ENCODE measurements at regions not wholly inside any gene's neighbourhood (a gene's known extent, or its start where the extent isn't known, plus 50 kb on each side); places are given as distances from the start of the nearest gene placed in this dataset.

DNA sequence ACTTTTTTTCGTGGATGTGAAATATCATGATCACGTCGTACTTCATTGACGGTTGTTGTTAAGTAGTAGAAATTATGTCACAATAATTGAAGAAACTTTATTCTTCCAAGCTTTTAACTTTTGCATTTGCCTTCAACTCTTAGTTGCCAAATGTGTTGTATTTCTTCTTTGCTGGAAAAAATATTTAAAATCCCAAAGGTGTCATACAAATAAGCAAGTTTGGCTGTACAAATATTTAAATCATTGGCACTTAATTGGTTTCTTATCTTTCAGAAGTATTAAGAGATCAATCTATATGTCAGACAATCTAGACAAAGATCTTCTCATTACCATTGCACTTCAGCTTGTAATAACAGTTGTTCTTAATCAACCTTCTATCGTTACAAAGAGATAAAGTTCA, 204.0 kb upstream of the HDAC4 start:
- POLR2A ChIA-PET = no interaction called here

DNA sequence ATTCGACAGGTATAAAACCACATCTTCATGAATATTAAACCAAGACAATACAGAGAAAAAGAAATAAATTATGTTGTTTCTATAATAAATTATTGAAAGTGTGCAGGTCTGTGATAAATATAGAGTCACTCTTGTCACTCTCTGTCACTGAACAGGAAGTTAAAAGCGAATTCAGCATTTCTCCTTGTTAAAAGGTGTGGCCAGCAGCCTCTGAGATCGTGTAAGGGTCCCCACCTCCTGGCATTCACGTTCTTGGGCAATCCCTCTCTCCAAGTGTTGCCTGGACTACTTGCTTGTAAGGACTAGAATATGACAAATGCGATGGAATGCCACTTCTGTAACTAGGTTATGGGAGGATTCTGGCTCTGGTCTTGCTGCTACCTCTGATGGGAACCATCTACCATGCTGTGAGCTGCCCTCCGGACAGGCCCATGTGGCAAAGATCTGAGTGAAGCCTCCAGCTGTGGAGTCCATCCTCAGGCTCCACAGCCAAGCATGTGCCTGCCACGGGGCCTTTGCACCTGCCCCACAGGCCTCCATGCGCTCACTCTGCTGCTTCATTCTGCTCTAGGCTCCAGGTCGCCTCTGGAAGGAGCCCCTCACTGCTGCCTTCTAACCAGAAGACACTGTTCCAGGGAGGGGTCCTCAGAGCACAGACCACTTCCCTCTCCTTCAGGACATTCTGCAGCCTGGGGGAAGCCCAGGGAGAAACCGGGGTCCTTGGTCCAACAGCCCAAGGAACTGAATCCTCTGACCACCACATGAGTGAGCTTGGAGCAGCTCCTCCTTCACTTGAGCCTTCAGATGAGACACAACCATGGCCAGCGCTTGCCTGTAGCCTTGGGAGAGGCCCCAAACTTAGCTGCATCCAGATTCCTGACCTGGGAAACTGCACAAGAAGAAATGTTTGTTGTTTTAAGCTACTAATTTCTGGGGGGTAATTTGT, 202.9 kb upstream of the HDAC4 start:
- H3K4me3 ChIP-seq (ENCODE audit: low read length) = no peak overlapping the region
- ATAC-seq (no peak), DNase-seq (peak in 1 of 9 donors; percentile 13)
- POLR2A ChIA-PET = no interaction called here
- peaks cover 0 to 5% (median 0%) of the 10 kb centered on the region in 5 donors for H3K36me3 Mint-ChIP-seq
- intact Hi-C loops (cut with micrococcal nuclease) = no loop called here
- peaks cover 13 to 28% (median 16%) of the 10 kb centered on the region in 5 donors for H3K27me3 Mint-ChIP-seq
- CTCF ChIA-PET = no interaction called here
- no peak overlapping the region for H3K27ac Mint-ChIP-seq
- no peaks in the 10 kb centered on the region for H3K27me3 ChIP-seq (ENCODE audit: control insufficient read depth in 2 of 2, insufficient read depth in 2 of 2, low read length in 2 of 2)
- H3K4me1 Mint-ChIP-seq = peaks cover 0 to 30% (median 6%) of the 10 kb centered on the region in 7 donors
- no peaks in the 10 kb centered on the region for H3K36me3 ChIP-seq (ENCODE audit: control insufficient read depth in 2 of 3, insufficient read depth in 3 of 3, low read length in 3 of 3)
- no peaks in the 10 kb centered on the region for H3K9me3 ChIP-seq (ENCODE audit: control insufficient read depth in 2 of 3, low read length in 3 of 3)
- H3K4me1 ChIP-seq (ENCODE audit: control insufficient read depth in 2 of 2, insufficient read depth in 2 of 2, low read length in 2 of 2) = peaks cover 4 to 21% of the 10 kb centered on the region in 2 donors
- H3K4me3 Mint-ChIP-seq = no peak overlapping the region
- H3K9me3 Mint-ChIP-seq = peaks cover 0 to 3% (median 0%) of the 10 kb centered on the region in 11 donors
- H3K27ac ChIP-seq (ENCODE audit: low read depth, low read length) = no peak overlapping the region

More for the DNA sequence above, 204.0 kb upstream of the HDAC4 start:
- DNase-seq (no peak), ATAC-seq (no peak)
- no peak overlapping the region for H3K27ac Mint-ChIP-seq
- Histone ChIP-seq H3K4me3 (ENCODE audit: low read length) (no peak overlapping the region), H3K9me3 (ENCODE audit: control insufficient read depth in 2 of 3, low read length in 3 of 3) (no peaks in the 10 kb centered on the region), H3K36me3 (ENCODE audit: control insufficient read depth in 2 of 3, insufficient read depth in 3 of 3, low read length in 3 of 3) (no peaks in the 10 kb centered on the region), H3K4me1 (ENCODE audit: control insufficient read depth in 2 of 2, insufficient read depth in 2 of 2, low read length in 2 of 2) (peaks cover 4 to 21% of the 10 kb centered on the region in 2 donors), H3K27me3 (ENCODE audit: control insufficient read depth in 2 of 2, insufficient read depth in 2 of 2, low read length in 2 of 2) (no peaks in the 10 kb centered on the region), H3K27ac (ENCODE audit: low read depth, low read length) (no peak overlapping the region)
- H3K9me3 Mint-ChIP-seq = peaks cover 0 to 3% (median 0%) of the 10 kb centered on the region in 11 donors
- H3K36me3 Mint-ChIP-seq = peaks cover 0 to 5% (median 0%) of the 10 kb centered on the region in 5 donors
- H3K27me3 Mint-ChIP-seq = peaks cover 13 to 28% (median 16%) of the 10 kb centered on the region in 5 donors
- CTCF ChIA-PET = no interaction called here
- no peak overlapping the region for H3K4me3 Mint-ChIP-seq
- intact Hi-C loops (cut with micrococcal nuclease) = no loop called here
- peaks cover 0 to 34% (median 6%) of the 10 kb centered on the region in 7 donors for H3K4me1 Mint-ChIP-seq

DNA sequence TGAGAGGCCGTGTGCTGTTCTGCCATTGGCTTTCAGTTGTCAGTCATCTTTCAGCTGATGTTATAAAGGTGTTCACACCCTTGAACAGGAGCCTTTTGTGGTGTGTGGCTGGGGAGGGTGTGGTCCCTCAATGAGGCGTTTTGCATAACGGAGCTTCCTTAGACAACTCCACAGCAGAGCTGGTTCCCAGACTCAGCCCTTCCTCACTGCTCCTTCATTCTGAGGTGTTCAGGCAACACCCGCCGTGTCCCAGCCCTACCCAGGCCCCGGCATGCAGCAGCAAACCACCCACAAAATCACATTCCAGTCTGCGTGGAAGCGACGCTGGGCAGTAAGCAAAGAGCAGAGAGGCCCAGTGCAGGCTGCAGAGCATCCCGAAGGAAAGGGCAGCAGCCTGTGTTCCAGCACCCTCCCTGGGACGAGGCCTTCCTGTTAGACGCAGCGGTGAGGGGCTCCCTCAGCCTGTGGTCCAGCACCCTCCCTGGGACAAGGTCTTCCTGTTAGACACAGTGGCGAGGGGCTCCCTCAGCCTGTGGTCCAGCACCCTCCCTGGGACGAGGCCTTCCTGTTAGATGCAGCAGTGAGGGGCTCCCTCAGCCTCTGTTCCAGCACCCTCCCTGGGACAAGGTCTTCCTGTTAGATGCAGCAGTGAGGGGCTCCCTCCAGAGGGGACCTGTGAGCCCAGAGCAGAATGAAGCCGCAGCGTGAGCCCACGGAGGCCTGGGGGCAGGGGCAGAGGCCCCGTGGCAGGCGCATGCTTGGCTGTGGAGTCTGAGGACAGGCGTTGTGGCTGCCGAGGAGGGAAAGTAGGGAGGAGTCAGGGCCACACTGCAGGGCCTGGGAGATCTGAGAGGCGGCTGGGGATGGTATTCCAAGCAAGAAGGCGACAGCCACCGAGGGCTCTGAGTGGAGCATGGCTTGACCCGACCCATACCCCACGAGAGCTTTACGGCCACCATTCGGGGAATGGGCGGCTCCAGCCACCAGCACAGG, 201.8 kb upstream of the HDAC4 start:
- ATAC-seq = peak; percentile 66
- Mint-ChIP-seq H3K4me1 (peaks cover 0 to 27% (median 6%) of the 10 kb centered on the region in 7 donors), H3K4me3 (peak overlapping the region in 2 of 10 donors; percentile 12 to 55), H3K9me3 (peaks cover 0 to 3% (median 0%) of the 10 kb centered on the region in 11 donors), H3K36me3 (peaks cover 0 to 5% (median 0%) of the 10 kb centered on the region in 5 donors), H3K27ac (peak overlapping the region in 2 of 9 donors; percentile 38 to 72), H3K27me3 (peaks cover 11 to 26% (median 16%) of the 10 kb centered on the region in 5 donors)
- intact Hi-C loops (cut with micrococcal nuclease) = no loop called here
- Histone ChIP-seq H3K36me3 (ENCODE audit: control insufficient read depth in 2 of 3, insufficient read depth in 3 of 3, low read length in 3 of 3) (no peaks in the 10 kb centered on the region), H3K9me3 (ENCODE audit: control insufficient read depth in 2 of 3, low read length in 3 of 3) (no peaks in the 10 kb centered on the region), H3K4me1 (ENCODE audit: control insufficient read depth in 2 of 2, insufficient read depth in 2 of 2, low read length in 2 of 2) (peaks cover 4 to 21% of the 10 kb centered on the region in 2 donors), H3K4me3 (ENCODE audit: low read length) (no peak overlapping the region), H3K27me3 (ENCODE audit: control insufficient read depth in 2 of 2, insufficient read depth in 2 of 2, low read length in 2 of 2) (no peaks in the 10 kb centered on the region), H3K27ac (ENCODE audit: low read depth, low read length) (no peak overlapping the region)
- ChIA-PET POLR2A (no interaction called here), CTCF (no interaction called here)
- peak in 1 of 9 donors; percentile 13 for DNase-seq

DNA sequence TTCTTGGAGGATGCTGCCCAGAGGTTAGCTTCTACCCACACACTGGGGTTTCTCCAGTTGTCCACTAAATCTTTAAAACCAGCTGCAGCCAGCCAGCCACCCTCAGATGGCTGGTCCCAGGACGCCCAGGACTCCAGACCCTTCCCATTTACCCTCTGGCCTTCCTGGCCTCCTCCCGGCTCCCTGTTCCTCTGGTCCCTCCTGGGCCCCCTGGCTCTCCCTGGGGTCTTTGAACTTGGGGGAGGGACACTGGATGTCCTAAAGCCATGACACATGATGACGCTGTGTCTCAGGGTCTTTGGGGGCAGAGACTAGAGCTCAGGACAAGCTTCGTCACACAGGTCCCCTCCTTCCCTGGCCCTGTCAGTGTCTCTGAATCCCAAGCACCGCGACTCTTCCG, 201.1 kb upstream of the HDAC4 start:
- CTCF ChIA-PET = no interaction called here
- DNase-seq (no peak), ATAC-seq (no peak)
- H3K27me3 ChIP-seq (ENCODE audit: control insufficient read depth in 2 of 2, insufficient read depth in 2 of 2, low read length in 2 of 2) = no peaks in the 10 kb centered on the region
- H3K27me3 Mint-ChIP-seq = peaks cover 6 to 24% (median 11%) of the 10 kb centered on the region in 5 donors
- peaks cover 0 to 5% (median 0%) of the 10 kb centered on the region in 5 donors for H3K36me3 Mint-ChIP-seq
- no peak overlapping the region for H3K4me3 ChIP-seq (ENCODE audit: low read length)
- no peak overlapping the region for H3K27ac ChIP-seq (ENCODE audit: low read depth, low read length)
- no peaks in the 10 kb centered on the region for H3K36me3 ChIP-seq (ENCODE audit: control insufficient read depth in 2 of 3, insufficient read depth in 3 of 3, low read length in 3 of 3)
- H3K4me3 Mint-ChIP-seq = peak overlapping the region in 1 of 10 donors; percentile 55
- H3K27ac Mint-ChIP-seq = peak overlapping the region in 2 of 9 donors; percentile 38 to 72
- H3K9me3 Mint-ChIP-seq = peaks cover 0 to 3% (median 0%) of the 10 kb centered on the region in 11 donors
- intact Hi-C loops (cut with micrococcal nuclease) = no loop called here
- peaks cover 4 to 21% of the 10 kb centered on the region in 2 donors for H3K4me1 ChIP-seq (ENCODE audit: control insufficient read depth in 2 of 2, insufficient read depth in 2 of 2, low read length in 2 of 2)
- no peaks in the 10 kb centered on the region for H3K9me3 ChIP-seq (ENCODE audit: control insufficient read depth in 2 of 3, low read length in 3 of 3)
- peaks cover 0 to 24% (median 6%) of the 10 kb centered on the region in 7 donors for H3K4me1 Mint-ChIP-seq
- POLR2A ChIA-PET = no interaction called here

DNA sequence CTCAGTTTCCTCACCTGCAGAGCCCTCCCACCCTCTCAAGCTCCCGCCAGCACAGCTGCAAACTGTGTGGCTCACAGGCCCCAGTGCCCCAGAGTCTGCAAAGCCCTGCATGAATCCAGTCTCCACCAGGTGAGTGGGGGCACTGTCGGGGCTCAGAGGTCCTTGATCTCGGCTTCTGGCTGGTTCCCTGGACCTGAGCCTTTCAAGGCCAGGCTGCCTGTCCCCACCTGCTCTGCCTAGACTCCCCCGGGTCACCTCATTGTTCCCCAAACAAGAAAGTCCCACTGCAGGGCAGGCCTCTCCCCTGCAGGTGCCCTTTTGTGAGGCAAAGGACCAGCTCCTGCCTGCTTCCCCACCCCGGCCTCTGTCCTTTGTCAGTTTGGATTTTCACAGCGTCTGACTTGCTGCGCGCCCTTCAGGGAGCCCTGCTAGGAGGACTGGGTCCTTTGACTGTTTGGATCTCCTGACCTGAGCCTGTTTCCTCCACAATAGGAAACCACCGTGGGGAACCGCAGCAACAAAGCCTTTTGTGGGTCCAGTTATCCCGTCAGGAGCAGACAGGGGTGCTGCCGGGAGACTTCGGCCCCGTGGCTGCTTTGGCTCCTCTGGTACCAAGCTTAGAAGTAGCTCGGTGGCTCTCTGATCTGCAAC, 200.5 kb upstream of the HDAC4 start:
- intact Hi-C loops (cut with micrococcal nuclease) = no loop called here
- ChIA-PET CTCF (no interaction called here), POLR2A (no interaction called here)
- no peak overlapping the region for H3K27ac Mint-ChIP-seq
- peaks cover 0 to 21% (median 6%) of the 10 kb centered on the region in 7 donors for H3K4me1 Mint-ChIP-seq
- H3K4me3 Mint-ChIP-seq = no peak overlapping the region
- Histone ChIP-seq H3K36me3 (ENCODE audit: control insufficient read depth in 2 of 3, insufficient read depth in 3 of 3, low read length in 3 of 3) (no peaks in the 10 kb centered on the region), H3K4me3 (ENCODE audit: low read length) (no peak overlapping the region), H3K27ac (ENCODE audit: low read depth, low read length) (no peak overlapping the region), H3K9me3 (ENCODE audit: control insufficient read depth in 2 of 3, low read length in 3 of 3) (no peaks in the 10 kb centered on the region), H3K4me1 (ENCODE audit: control insufficient read depth in 2 of 2, insufficient read depth in 2 of 2, low read length in 2 of 2) (peaks cover 4 to 21% of the 10 kb centered on the region in 2 donors), H3K27me3 (ENCODE audit: control insufficient read depth in 2 of 2, insufficient read depth in 2 of 2, low read length in 2 of 2) (no peaks in the 10 kb centered on the region)
- peaks cover 0 to 3% (median 0%) of the 10 kb centered on the region in 11 donors for H3K9me3 Mint-ChIP-seq
- H3K36me3 Mint-ChIP-seq = peaks cover 0 to 5% (median 0%) of the 10 kb centered on the region in 5 donors
- ATAC-seq (no peak), DNase-seq (peak in 1 of 9 donors; percentile 13)
- peaks cover 3 to 21% (median 8%) of the 10 kb centered on the region in 5 donors for H3K27me3 Mint-ChIP-seq

DNA sequence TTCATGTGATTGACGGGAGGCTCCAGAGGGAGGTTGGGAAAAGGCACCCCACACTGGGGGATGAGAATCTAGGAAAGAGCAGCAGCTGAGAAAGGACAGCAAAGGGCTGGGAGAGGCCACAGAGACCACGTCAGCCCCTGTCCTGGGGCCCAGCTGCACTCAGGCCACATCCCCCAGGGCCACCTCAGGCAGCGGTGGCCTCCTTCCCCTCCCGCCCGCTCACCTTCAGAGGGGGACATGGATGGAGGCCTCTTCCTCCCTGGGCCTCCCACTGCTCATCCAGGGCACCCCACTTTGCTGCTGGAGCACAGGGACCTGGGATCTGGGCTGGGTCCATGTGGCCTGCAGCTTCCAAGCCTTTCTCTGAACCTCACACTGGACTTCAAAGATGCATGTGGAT, 199.8 kb upstream of the HDAC4 start:
- Mint-ChIP-seq H3K4me3 (no peak overlapping the region), H3K9me3 (peaks cover 0 to 3% (median 0%) of the 10 kb centered on the region in 11 donors), H3K36me3 (peaks cover 0 to 5% (median 0%) of the 10 kb centered on the region in 5 donors), H3K27me3 (peaks cover 0 to 16% (median 4%) of the 10 kb centered on the region in 5 donors), H3K27ac (no peak overlapping the region), H3K4me1 (peaks cover 0 to 18% (median 6%) of the 10 kb centered on the region in 7 donors)
- ChIA-PET CTCF (no interaction called here), POLR2A (no interaction called here)
- intact Hi-C loops (cut with micrococcal nuclease) = no loop called here
- Histone ChIP-seq H3K9me3 (ENCODE audit: control insufficient read depth in 2 of 3, low read length in 3 of 3) (no peaks in the 10 kb centered on the region), H3K27me3 (ENCODE audit: control insufficient read depth in 2 of 2, insufficient read depth in 2 of 2, low read length in 2 of 2) (no peaks in the 10 kb centered on the region), H3K36me3 (ENCODE audit: control insufficient read depth in 2 of 3, insufficient read depth in 3 of 3, low read length in 3 of 3) (no peaks in the 10 kb centered on the region), H3K27ac (ENCODE audit: low read depth, low read length) (no peak overlapping the region), H3K4me1 (ENCODE audit: control insufficient read depth in 2 of 2, insufficient read depth in 2 of 2, low read length in 2 of 2) (peaks cover 4 to 21% of the 10 kb centered on the region in 2 donors), H3K4me3 (ENCODE audit: low read length) (no peak overlapping the region)
- DNase-seq (peak in 1 of 9 donors; percentile 13), ATAC-seq (no peak)
